Astrocyte (in vitro differentiated cells and primary cell): ENCODE measurements at regions not wholly inside any gene's neighbourhood (a gene's known extent, or its start where the extent isn't known, plus 50 kb on each side); places are given as distances from the start of the nearest gene placed in this dataset.

Experiments
- DNase-seq: peaks from one replicate; pipeline ENCODE4 v3.0.0-alpha.2; 2010; ENCODE audit warnings: low read depth
- FAIRE-seq: peaks from 2 replicates; lab custom pipeline; 2011; peaks lifted over from hg19 to GRCh38; lab: Jason Lieb, UNC
- H2AFZ ChIP-seq: 2 replicates; pipeline ENCODE4 v1.6.0; 2012; ENCODE audit warnings: low read depth, low read length, inconsistent platforms
- H3K27ac ChIP-seq: 2 replicates; pipeline ENCODE4 v1.5.1; 2011; ENCODE audit warnings: low read depth, low read length, inconsistent platforms
- H3K27me3 ChIP-seq: 2 replicates; pipeline ENCODE4 v1.6.0; 2011; ENCODE audit warnings: low read length, inconsistent platforms; ENCODE audit not compliant: insufficient read depth
- H3K36me3 ChIP-seq: 2 replicates; pipeline ENCODE4 v1.5.1; 2011; ENCODE audit warnings: low read length, inconsistent platforms; ENCODE audit not compliant: insufficient read depth
- H3K4me1 ChIP-seq: 2 replicates; pipeline ENCODE4 v1.5.1; 2011; ENCODE audit warnings: low read length, inconsistent platforms; ENCODE audit not compliant: insufficient read depth
- H3K4me2 ChIP-seq: 2 replicates; pipeline ENCODE4 v1.6.0; 2012; ENCODE audit warnings: low read length, inconsistent platforms
- H3K4me3 ChIP-seq: 2 replicates; pipeline ENCODE4 v1.5.1; 2011; ENCODE audit warnings: low read depth, mild to moderate bottlenecking, low read length, inconsistent platforms; ENCODE audit not compliant: insufficient read depth
- H3K79me2 ChIP-seq: 2 replicates; pipeline ENCODE4 v1.6.0; 2012; ENCODE audit warnings: mild to moderate bottlenecking, low read length, inconsistent platforms; ENCODE audit not compliant: insufficient read depth
- H3K9ac ChIP-seq: 2 replicates; pipeline ENCODE4 v1.6.0; 2012; ENCODE audit warnings: mild to moderate bottlenecking, low read length, inconsistent platforms
- H3K9me3 ChIP-seq: 2 replicates; pipeline ENCODE4 v1.5.1; 2012; ENCODE audit warnings: low read depth, mild to moderate bottlenecking, low read length, inconsistent platforms; ENCODE audit not compliant: insufficient read depth
- H4K20me1 ChIP-seq: 2 replicates; pipeline ENCODE4 v1.6.0; 2012; ENCODE audit warnings: low read length, inconsistent platforms; ENCODE audit not compliant: insufficient read depth
- H3K27ac Mint-ChIP-seq: one replicate; pipeline ENCODE4 v1.8.0; 2021; ENCODE audit warnings: mild to moderate bottlenecking, mixed read lengths; ENCODE audit not compliant: unreplicated experiment
- H3K27me3 Mint-ChIP-seq: one replicate; pipeline ENCODE4 v1.8.0; 2021; ENCODE audit warnings: low read depth, mixed read lengths; ENCODE audit not compliant: unreplicated experiment
- H3K36me3 Mint-ChIP-seq: one replicate; pipeline ENCODE4 v1.8.0; 2021; ENCODE audit warnings: low read depth, mixed read lengths; ENCODE audit not compliant: unreplicated experiment
- H3K4me1 Mint-ChIP-seq: one replicate; pipeline ENCODE4 v1.8.0; 2021; ENCODE audit warnings: low read depth, mixed read lengths; ENCODE audit not compliant: unreplicated experiment
- H3K4me3 Mint-ChIP-seq: one replicate; pipeline ENCODE4 v1.8.0; 2021; ENCODE audit warnings: mild to moderate bottlenecking, moderate library complexity, mixed read lengths; ENCODE audit not compliant: unreplicated experiment
- H3K9me3 Mint-ChIP-seq: one replicate; pipeline ENCODE4 v1.8.0; 2021; ENCODE audit warnings: mild to moderate bottlenecking, mixed read lengths; ENCODE audit not compliant: unreplicated experiment
- EZH2 ChIP-seq: IDR thresholded peaks from 2 replicates; pipeline ENCODE4 v1.6.1; 2012; ENCODE audit warnings: mild to moderate bottlenecking, low read length, inconsistent platforms; ENCODE audit not compliant: insufficient read depth
- TF ChIP-seq, protein P1 (sequence below): IDR thresholded peaks from 2 replicates; pipeline ENCODE4 v1.5.1; 2011; ENCODE audit warnings: low read depth, mild to moderate bottlenecking, inconsistent platforms, low read length, moderate library complexity; ENCODE audit not compliant: insufficient read depth

DNA sequence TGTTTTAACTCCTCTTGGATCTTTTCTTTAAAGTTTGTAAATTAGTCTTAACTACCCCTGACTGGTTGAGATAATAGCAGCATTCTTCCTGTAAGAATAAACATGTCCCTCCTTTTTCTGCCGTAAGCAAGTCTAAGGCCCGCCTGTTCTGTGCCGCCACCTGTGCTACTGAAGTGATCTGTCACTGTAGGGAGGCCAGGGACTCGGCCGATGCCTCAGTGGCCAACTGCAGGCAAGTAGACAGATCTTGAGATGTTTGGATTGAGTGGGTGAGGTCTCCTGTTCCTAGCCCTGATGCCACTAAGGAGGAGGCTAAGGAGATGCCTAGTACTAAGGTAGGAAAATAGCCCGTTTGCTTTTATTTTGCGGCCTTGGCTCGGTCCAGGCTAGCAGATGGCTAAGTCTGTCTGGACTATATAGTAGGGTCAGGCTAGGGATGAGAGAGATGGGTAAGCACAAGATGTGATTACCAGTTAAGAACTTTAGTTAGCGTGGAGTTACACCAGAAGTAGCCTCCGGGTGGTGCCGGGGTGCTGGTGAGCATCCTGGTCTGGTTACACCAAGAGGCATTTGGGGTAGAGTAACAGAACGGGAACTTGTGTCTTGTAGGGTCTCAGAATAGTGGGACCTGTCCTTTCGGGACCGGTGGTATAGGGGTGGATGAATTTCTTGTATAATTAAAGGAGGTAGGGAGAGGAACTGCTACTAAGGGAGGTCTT lies 584.2 kb downstream of the SUCLG1 start:
- Histone ChIP-seq H3K4me3 (no peak overlapping the region), H3K27me3 (no peaks in the 10 kb centered on the region), H3K4me2 (no peak overlapping the region), H3K9me3 (peaks cover 2% of the 10 kb centered on the region), H3K27ac (no peak overlapping the region), H3K4me1 (no peaks in the 10 kb centered on the region), H2AFZ (no peak overlapping the region), H3K79me2 (no peaks in the 10 kb centered on the region), H3K9ac (no peak overlapping the region), H3K36me3 (no peaks in the 10 kb centered on the region), H4K20me1 (no peaks in the 10 kb centered on the region)
- no peak overlapping the region for H3K27ac Mint-ChIP-seq
- H3K36me3 Mint-ChIP-seq = peaks cover 1% of the 10 kb centered on the region
- FAIRE-seq (no peak), DNase-seq (no peak)
- H3K4me3 Mint-ChIP-seq = no peak overlapping the region
- peaks cover 9% of the 10 kb centered on the region for H3K9me3 Mint-ChIP-seq
- TF ChIP-seq, protein P1, sequence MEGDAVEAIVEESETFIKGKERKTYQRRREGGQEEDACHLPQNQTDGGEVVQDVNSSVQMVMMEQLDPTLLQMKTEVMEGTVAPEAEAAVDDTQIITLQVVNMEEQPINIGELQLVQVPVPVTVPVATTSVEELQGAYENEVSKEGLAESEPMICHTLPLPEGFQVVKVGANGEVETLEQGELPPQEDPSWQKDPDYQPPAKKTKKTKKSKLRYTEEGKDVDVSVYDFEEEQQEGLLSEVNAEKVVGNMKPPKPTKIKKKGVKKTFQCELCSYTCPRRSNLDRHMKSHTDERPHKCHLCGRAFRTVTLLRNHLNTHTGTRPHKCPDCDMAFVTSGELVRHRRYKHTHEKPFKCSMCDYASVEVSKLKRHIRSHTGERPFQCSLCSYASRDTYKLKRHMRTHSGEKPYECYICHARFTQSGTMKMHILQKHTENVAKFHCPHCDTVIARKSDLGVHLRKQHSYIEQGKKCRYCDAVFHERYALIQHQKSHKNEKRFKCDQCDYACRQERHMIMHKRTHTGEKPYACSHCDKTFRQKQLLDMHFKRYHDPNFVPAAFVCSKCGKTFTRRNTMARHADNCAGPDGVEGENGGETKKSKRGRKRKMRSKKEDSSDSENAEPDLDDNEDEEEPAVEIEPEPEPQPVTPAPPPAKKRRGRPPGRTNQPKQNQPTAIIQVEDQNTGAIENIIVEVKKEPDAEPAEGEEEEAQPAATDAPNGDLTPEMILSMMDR = no peak
- TF ChIP-seq EZH2 = no peak
- H3K4me1 Mint-ChIP-seq = no peaks in the 10 kb centered on the region
- H3K27me3 Mint-ChIP-seq = no peaks in the 10 kb centered on the region

DNA sequence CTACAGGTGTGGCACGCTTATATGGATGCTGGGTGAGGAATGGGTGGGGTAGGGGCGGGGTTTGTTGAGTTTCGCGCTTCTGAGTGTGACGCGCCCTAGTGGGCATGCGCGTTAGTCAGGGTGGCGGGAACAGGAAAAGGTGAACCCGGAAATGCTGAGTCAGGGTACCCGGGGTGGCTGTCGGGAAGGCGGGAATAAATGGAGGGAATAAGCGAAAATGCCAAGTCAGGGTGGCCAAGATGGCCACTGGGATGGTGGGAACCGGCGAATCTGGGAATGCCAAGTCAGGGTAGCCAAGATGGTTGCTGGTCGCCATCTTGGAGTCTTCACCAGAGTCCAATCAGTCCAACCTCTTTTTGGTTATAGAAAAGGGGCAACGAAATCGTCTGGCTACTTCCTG lies 585.0 kb downstream of the SUCLG1 start:
- no peak overlapping the region for H3K27ac ChIP-seq
- H3K27me3 ChIP-seq = no peaks in the 10 kb centered on the region
- H3K79me2 ChIP-seq = no peaks in the 10 kb centered on the region
- H4K20me1 ChIP-seq = no peaks in the 10 kb centered on the region
- DNase-seq = no peak
- H3K36me3 ChIP-seq = no peaks in the 10 kb centered on the region
- no peak for TF ChIP-seq EZH2
- TF ChIP-seq, protein P1 = no peak
- Mint-ChIP-seq H3K9me3 (peaks cover 9% of the 10 kb centered on the region), H3K4me3 (no peak overlapping the region), H3K27ac (no peak overlapping the region), H3K4me1 (no peaks in the 10 kb centered on the region), H3K36me3 (peaks cover 1% of the 10 kb centered on the region), H3K27me3 (no peaks in the 10 kb centered on the region)
- no peak overlapping the region for H3K4me3 ChIP-seq
- no peak overlapping the region for H3K9ac ChIP-seq
- FAIRE-seq = no peak
- no peak overlapping the region for H3K4me2 ChIP-seq
- H2AFZ ChIP-seq = no peak overlapping the region
- peaks cover 2% of the 10 kb centered on the region for H3K9me3 ChIP-seq
- no peaks in the 10 kb centered on the region for H3K4me1 ChIP-seq

DNA sequence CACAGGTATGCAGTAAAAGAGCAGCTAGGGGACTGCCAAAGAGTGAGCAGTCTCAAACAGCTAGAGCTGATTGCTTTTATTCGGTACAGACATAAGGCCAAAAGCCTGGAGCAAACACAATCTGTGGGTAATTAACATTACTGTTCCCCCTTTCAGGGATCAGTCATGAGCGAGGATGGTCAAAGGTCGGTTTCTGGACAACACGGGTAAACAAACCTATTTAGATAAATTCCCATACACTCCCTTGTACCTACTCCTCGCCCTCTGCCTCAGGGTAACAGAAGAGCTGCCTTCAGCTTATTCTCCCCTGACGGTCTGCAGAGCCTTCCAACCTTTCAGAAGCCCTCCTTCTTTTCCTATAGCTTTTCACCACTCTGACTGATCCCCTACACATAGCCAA lies 586.0 kb downstream of the SUCLG1 start:
- Histone ChIP-seq H3K36me3 (no peaks in the 10 kb centered on the region), H3K4me1 (no peaks in the 10 kb centered on the region), H2AFZ (no peak overlapping the region), H3K4me2 (no peak overlapping the region), H3K79me2 (no peaks in the 10 kb centered on the region), H3K9ac (no peak overlapping the region), H3K4me3 (no peak overlapping the region), H3K9me3 (no peaks in the 10 kb centered on the region), H3K27me3 (no peaks in the 10 kb centered on the region), H3K27ac (no peak overlapping the region), H4K20me1 (no peaks in the 10 kb centered on the region)
- no peak for TF ChIP-seq EZH2
- TF ChIP-seq, protein P1 = no peak
- Mint-ChIP-seq H3K27me3 (no peaks in the 10 kb centered on the region), H3K36me3 (peaks cover 1% of the 10 kb centered on the region), H3K9me3 (peaks cover 8% of the 10 kb centered on the region), H3K4me1 (no peaks in the 10 kb centered on the region), H3K27ac (no peak overlapping the region), H3K4me3 (no peak overlapping the region)
- DNase-seq (no peak), FAIRE-seq (no peak)
